H9 (cell line): ENCODE measurements at regions not wholly inside any gene's neighbourhood (a gene's known extent, or its start where the extent isn't known, plus 50 kb on each side); places are given as distances from the start of the nearest gene placed in this dataset.

Source experiments
- DNase-seq: peaks from one replicate; pipeline ENCODE4 v3.0.0-alpha.2; 2017
- H2AFZ ChIP-seq: one replicate; pipeline ENCODE4 v1.6.1; 2013; ENCODE audit warnings: mild to moderate bottlenecking, low read length, control low read depth, moderate library complexity
- H2AK5ac ChIP-seq: 2 replicates; pipeline ENCODE4 v1.6.1; 2013; ENCODE audit warnings: low read length, control low read depth, mixed read lengths; ENCODE audit not compliant: insufficient read length
- H2BK120ac ChIP-seq: one replicate; pipeline ENCODE4 v1.6.1; 2013; ENCODE audit warnings: low read depth, mild to moderate bottlenecking, low read length, control low read depth, inconsistent platforms; ENCODE audit not compliant: poor library complexity, severe bottlenecking
- H2BK12ac ChIP-seq: 2 replicates; pipeline ENCODE4 v1.6.1; 2013; ENCODE audit warnings: low read length, control low read depth, mixed read lengths, low read depth; ENCODE audit not compliant: insufficient read length
- H2BK15ac ChIP-seq: 2 replicates; pipeline ENCODE4 v1.6.1; 2013; ENCODE audit warnings: low read depth, low read length, control low read depth
- H2BK20ac ChIP-seq: one replicate; pipeline ENCODE4 v1.6.1; 2013; ENCODE audit warnings: low read depth, mild to moderate bottlenecking, low read length, control low read depth, inconsistent platforms; ENCODE audit not compliant: poor library complexity, severe bottlenecking
- H2BK5ac ChIP-seq: 2 replicates; pipeline ENCODE4 v1.6.1; 2013; ENCODE audit warnings: low read length, control low read depth, mixed read lengths; ENCODE audit not compliant: insufficient read length
- H3K14ac ChIP-seq: 2 replicates; pipeline ENCODE4 v1.6.1; 2013; ENCODE audit warnings: low read length, control low read depth; ENCODE audit not compliant: insufficient read depth
- H3K18ac ChIP-seq: 2 replicates; pipeline ENCODE4 v1.6.1; 2013; ENCODE audit warnings: low read depth, mild to moderate bottlenecking, mixed read lengths, low read length, control low read depth; ENCODE audit not compliant: insufficient read length
- H3K23ac ChIP-seq: 2 replicates; pipeline ENCODE4 v1.6.1; 2013; ENCODE audit warnings: low read length, control low read depth, mixed read lengths, low read depth; ENCODE audit not compliant: insufficient read length
- H3K23me2 ChIP-seq: 2 replicates; pipeline ENCODE4 v1.6.1; 2013; ENCODE audit warnings: low read depth, mild to moderate bottlenecking, mixed read lengths, low read length, control low read depth; ENCODE audit not compliant: insufficient read length, poor library complexity, severe bottlenecking
- H3K27ac ChIP-seq: 2 replicates; pipeline ENCODE4 v1.5.1; 2013; ENCODE audit warnings: low read length, control low read depth, mixed read lengths, low read depth; ENCODE audit not compliant: insufficient read length
- H3K27me3 ChIP-seq: 2 replicates; pipeline ENCODE4 v1.6.1; 2013; ENCODE audit warnings: low read length, control low read depth, inconsistent platforms; ENCODE audit not compliant: insufficient read depth
- H3K4ac ChIP-seq: 2 replicates; pipeline ENCODE4 v1.6.1; 2013; ENCODE audit warnings: low read depth, mild to moderate bottlenecking, control low read depth, inconsistent platforms, low read length, moderate library complexity
- H3K4me1 ChIP-seq: 2 replicates; pipeline ENCODE4 v1.6.1; 2013; ENCODE audit warnings: low read length, control low read depth, inconsistent platforms; ENCODE audit not compliant: insufficient read depth
- H3K4me2 ChIP-seq: 2 replicates; pipeline ENCODE4 v1.6.1; 2013; ENCODE audit warnings: low read length, control low read depth, mixed read lengths; ENCODE audit not compliant: insufficient read length, insufficient read depth
- H3K56ac ChIP-seq: 2 replicates; pipeline ENCODE4 v1.6.1; 2013; ENCODE audit warnings: low read depth, mild to moderate bottlenecking, mixed read lengths, low read length, control low read depth; ENCODE audit not compliant: insufficient read length
- H3K79me1 ChIP-seq: 2 replicates; pipeline ENCODE4 v1.6.1; 2013; ENCODE audit warnings: low read depth, mild to moderate bottlenecking, moderate library complexity, low read length, control low read depth, inconsistent platforms; ENCODE audit not compliant: insufficient read depth, poor library complexity, severe bottlenecking
- H3K79me2 ChIP-seq: 2 replicates; pipeline ENCODE4 v1.6.1; 2013; ENCODE audit warnings: low read length, control low read depth, inconsistent platforms; ENCODE audit not compliant: insufficient read depth
- H3K9ac ChIP-seq: 2 replicates; pipeline ENCODE4 v1.6.1; 2013; ENCODE audit warnings: low read length, control low read depth, mixed read lengths; ENCODE audit not compliant: insufficient read length; ENCODE audit errors: extremely low read depth
- H3K9me3 ChIP-seq: one replicate; pipeline ENCODE4 v1.6.1; 2013; ENCODE audit warnings: low read depth, low read length, inconsistent platforms; ENCODE audit not compliant: control insufficient read depth
- H3T11ph ChIP-seq: one replicate; pipeline ENCODE4 v1.6.1; 2013; ENCODE audit warnings: mild to moderate bottlenecking, low read length, control low read depth, inconsistent platforms
- H4K20me1 ChIP-seq: one replicate; pipeline ENCODE4 v1.6.1; 2013; ENCODE audit not compliant: control insufficient read depth, insufficient read length, insufficient read depth
- H4K5ac ChIP-seq: 2 replicates; pipeline ENCODE4 v1.6.1; 2013; ENCODE audit warnings: low read depth, mild to moderate bottlenecking, mixed read lengths, low read length, control low read depth; ENCODE audit not compliant: insufficient read length
- H4K8ac ChIP-seq: replicated peaks from 2 replicates; pipeline ENCODE4 v1.6.1; 2013; ENCODE audit warnings: low read length, control low read depth, mixed read lengths, low read depth; ENCODE audit not compliant: insufficient read length
- H4K91ac ChIP-seq: 2 replicates; pipeline ENCODE4 v1.6.1; 2013; ENCODE audit warnings: low read depth, mild to moderate bottlenecking, moderate library complexity, mixed read lengths, low read length, control low read depth; ENCODE audit not compliant: insufficient read length
- H3K27ac Mint-ChIP-seq, 3 experiments: 2 replicates in 2 of 3; 3 replicates in 1 of 3; pipeline ENCODE4 v1.8.0; 2020 to 2021; ENCODE audit warnings: mixed read lengths in 3 of 3, mild to moderate bottlenecking in 1 of 3, moderate library complexity in 1 of 3
- H3K27me3 Mint-ChIP-seq: 2 replicates; pipeline ENCODE4 v1.8.0; 2021; ENCODE audit warnings: low read depth, mild to moderate bottlenecking, moderate library complexity, mixed read lengths
- H3K36me3 Mint-ChIP-seq, 3 experiments: 2 replicates in 2 of 3; 3 replicates in 1 of 3; pipeline ENCODE4 v1.8.0; 2020 to 2021; ENCODE audit warnings: low read depth in 3 of 3, mixed read lengths in 3 of 3; ENCODE audit not compliant: insufficient read depth in 1 of 3
- H3K4me1 Mint-ChIP-seq, 2 experiments: 2 replicates each; pipeline ENCODE4 v1.8.0; 2020; ENCODE audit warnings: mixed read lengths in 2 of 2
- H3K4me3 Mint-ChIP-seq, 2 experiments: 2 replicates in 1 of 2; 3 replicates in 1 of 2; pipeline ENCODE4 v1.8.0; 2020 to 2021; ENCODE audit warnings: mild to moderate bottlenecking in 2 of 2, mixed read lengths in 2 of 2, moderate library complexity in 1 of 2
- H3K9me3 Mint-ChIP-seq, 2 experiments: 2 replicates in 1 of 2; 3 replicates in 1 of 2; pipeline ENCODE4 v1.8.0; 2020; ENCODE audit warnings: mild to moderate bottlenecking in 2 of 2, mixed read lengths in 2 of 2, moderate library complexity in 1 of 2
- WGBS: extraction: QIAGEN DNeasy Blood & Tissue Kit; methylation state at CpG from one replicate; pipeline ENCODE4 v1.1.7; 2013; ENCODE audit warnings: missing lambda C conversion rate, low lambda C conversion rate, mixed read lengths; ENCODE audit not compliant: insufficient read length; ENCODE audit errors: extremely low coverage; 5-methylcytosine and 5-hydroxymethylcytosine counted together
- TF ChIP-seq, protein P1 (sequence below): fragments of 200-600 bp; sonication (generic); conservative IDR thresholded peaks from 3 replicates; pipeline ENCODE4 v1.8.0; 2021; ENCODE audit warnings: antibody characterized with exemption, mild to moderate bottlenecking

DNA sequence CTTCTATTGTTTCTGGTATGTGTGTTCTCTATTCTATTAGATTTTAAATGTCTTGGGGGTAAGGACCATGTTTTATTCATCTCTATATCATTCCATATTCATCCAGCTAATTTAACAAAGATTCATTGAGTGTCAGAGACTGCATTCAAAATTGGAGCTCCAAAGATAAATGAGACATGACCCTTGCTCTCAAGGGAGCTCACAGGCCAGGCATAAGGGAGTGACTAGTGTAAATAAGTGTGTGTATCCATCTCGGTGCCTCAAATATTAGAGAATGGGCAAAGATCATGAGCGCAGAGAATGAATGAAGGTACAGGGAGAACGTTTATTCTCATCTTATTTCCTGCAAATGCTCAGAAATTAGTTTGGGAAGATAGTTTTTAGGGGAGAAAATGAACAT, 150.1 kb upstream of the CASK start:
- Histone ChIP-seq H2BK15ac (no peak overlapping the region), H4K5ac (no peak overlapping the region), H3T11ph (no peak overlapping the region), H2AK5ac (no peak overlapping the region), H4K8ac (no peak overlapping the region), H3K14ac (no peak overlapping the region), H2BK120ac (no peak overlapping the region), H2AFZ (no peak overlapping the region), H3K27me3 (no peaks in the 10 kb centered on the region), H3K4me2 (no peak overlapping the region), H3K79me2 (no peaks in the 10 kb centered on the region), H4K20me1 (no peaks in the 10 kb centered on the region), H3K9ac (no peak overlapping the region), H3K27ac (no peak overlapping the region), H3K23ac (no peak overlapping the region), H3K18ac (no peak overlapping the region), H3K56ac (no peak overlapping the region), H3K23me2 (no peaks in the 10 kb centered on the region), H3K79me1 (no peaks in the 10 kb centered on the region), H3K9me3 (no peaks in the 10 kb centered on the region), H2BK5ac (no peak overlapping the region), H3K4ac (no peak overlapping the region), H4K91ac (no peak overlapping the region), H2BK12ac (no peak overlapping the region), H3K4me1 (no peaks in the 10 kb centered on the region), H2BK20ac (no peak overlapping the region)
- Mint-ChIP-seq H3K36me3 (peaks cover 0 to 4% (median 3%) of the 10 kb centered on the region in 3 experiments; a peak in 1 of 7 replicates), H3K9me3 (peaks cover 32 to 53% of the 10 kb centered on the region in 2 experiments), H3K4me3 (no peak overlapping the region), H3K27ac (no peak overlapping the region), H3K4me1 (no peaks in the 10 kb centered on the region), H3K27me3 (0 out of 2 replicates have a peak, but pooled peaks cover 2% of the 10 kb centered on the region)
- no peak for DNase-seq
- TF ChIP-seq, protein P1, sequence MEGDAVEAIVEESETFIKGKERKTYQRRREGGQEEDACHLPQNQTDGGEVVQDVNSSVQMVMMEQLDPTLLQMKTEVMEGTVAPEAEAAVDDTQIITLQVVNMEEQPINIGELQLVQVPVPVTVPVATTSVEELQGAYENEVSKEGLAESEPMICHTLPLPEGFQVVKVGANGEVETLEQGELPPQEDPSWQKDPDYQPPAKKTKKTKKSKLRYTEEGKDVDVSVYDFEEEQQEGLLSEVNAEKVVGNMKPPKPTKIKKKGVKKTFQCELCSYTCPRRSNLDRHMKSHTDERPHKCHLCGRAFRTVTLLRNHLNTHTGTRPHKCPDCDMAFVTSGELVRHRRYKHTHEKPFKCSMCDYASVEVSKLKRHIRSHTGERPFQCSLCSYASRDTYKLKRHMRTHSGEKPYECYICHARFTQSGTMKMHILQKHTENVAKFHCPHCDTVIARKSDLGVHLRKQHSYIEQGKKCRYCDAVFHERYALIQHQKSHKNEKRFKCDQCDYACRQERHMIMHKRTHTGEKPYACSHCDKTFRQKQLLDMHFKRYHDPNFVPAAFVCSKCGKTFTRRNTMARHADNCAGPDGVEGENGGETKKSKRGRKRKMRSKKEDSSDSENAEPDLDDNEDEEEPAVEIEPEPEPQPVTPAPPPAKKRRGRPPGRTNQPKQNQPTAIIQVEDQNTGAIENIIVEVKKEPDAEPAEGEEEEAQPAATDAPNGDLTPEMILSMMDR: no peak
- no CpG with 5 or more reads among the region's 3 CpGs for WGBS
